ENCODE measurements at regions not wholly inside any gene's neighbourhood (a gene's known extent, or its start where the extent isn't known, plus 50 kb on each side); places are given as distances from the start of the nearest gene placed in this dataset.

- intact Hi-C loops (cut with micrococcal nuclease): no loop called here
- Histone ChIP-seq H4K20me1 (ENCODE audit: insufficient read depth, low read length) (no peaks in the 10 kb centered on the region), H3K79me1 (ENCODE audit: low read depth in 1 of 2, low read length in 2 of 2) (no peaks in the 10 kb centered on the region), H4K5ac (ENCODE audit: low read depth, low read length) (no peak overlapping the region), H2AK5ac (ENCODE audit: low read depth, low read length) (no peak overlapping the region), H3K14ac (replicated peaks; ENCODE audit: low read depth, low read length) (no peak overlapping the region), H2BK5ac (ENCODE audit: low read depth, low read length, poor library complexity, severe bottlenecking) (no peak overlapping the region), H3K27ac (ENCODE audit: insufficient read depth, low read length) (no peak overlapping the region), H2BK20ac (ENCODE audit: low read depth, low read length) (no peak overlapping the region), H4K8ac (ENCODE audit: low read depth in 2 of 2, low read length in 2 of 2) (no peak overlapping the region), H4K91ac (ENCODE audit: insufficient read depth, low read depth, low read length) (no peak overlapping the region), H2AFZ (replicated peaks; ENCODE audit: low read length, poor library complexity) (no peak overlapping the region), H3K4me1 (ENCODE audit: control insufficient read depth, insufficient read depth, low read length) (no peaks in the 10 kb centered on the region), H3K23ac (ENCODE audit: low read depth, low read length) (no peak overlapping the region), H3K56ac (ENCODE audit: extremely low read depth, insufficient read depth, low read length) (no peak overlapping the region), H3K9ac (ENCODE audit: low read depth, low read length) (no peak overlapping the region), H3K27me3 (ENCODE audit: control insufficient read depth, insufficient read depth, low read length) (peaks cover 8% of the 10 kb centered on the region), H3K9me1 (ENCODE audit: insufficient read depth, low read length) (no peaks in the 10 kb centered on the region), H3K9me3 (ENCODE audit: control insufficient read depth, insufficient read depth, low read length) (no peaks in the 10 kb centered on the region; the same call in 1 of the 2 replicates), H3K18ac (ENCODE audit: low read depth, low read length) (no peak overlapping the region), H2AK9ac (replicated peaks; ENCODE audit: low read depth, low read length, poor library complexity) (no peak overlapping the region), H3K4me2 (ENCODE audit: low read depth, low read length) (no peak overlapping the region), H2BK120ac (ENCODE audit: low read depth, low read length) (no peak overlapping the region), H3K4ac (ENCODE audit: low read depth, low read length) (no peak overlapping the region), H2BK15ac (ENCODE audit: low read depth, low read length) (no peak overlapping the region), H3K4me3 (ENCODE audit: insufficient read depth, low read depth, low read length) (no peak overlapping the region), H3K36me3 (ENCODE audit: control insufficient read depth, insufficient read depth, low read length) (no peaks in the 10 kb centered on the region)
- DNase-seq: no peak
- ChIA-PET CTCF (no interaction called here), POLR2A (ENCODE audit: unreplicated experiment) (no interaction called here)
- WGBS, 2 experiments (ENCODE audit: extremely low coverage in 2 of 2, insufficient read length in 1 of 2): 50% methylated on average over 1 of the region's 2 CpGs; no CpG with 5 or more reads in 1 of the 2 experiments
- dilution Hi-C loops (cut with HindIII; ENCODE audit: low sequenced_read_pairs, unreplicated experiment): no loop called here
- BruUV-seq (replicated peaks): no TSS peak
- TF ChIP-seq MXI1 (IDR thresholded peaks at IDR 0.05; ENCODE audit: borderline replicate concordance, low read depth, low read length) (no peak), USF2 (IDR thresholded peaks at IDR 0.05; ENCODE audit: low read depth, low read length) (no peak), CTCF (conservative IDR thresholded peaks at IDR 0.05; ENCODE audit: low read depth, low read length) (no peak), CEBPB (IDR thresholded peaks at IDR 0.05; ENCODE audit: low read depth, low read length) (no peak), RFX5 (IDR thresholded peaks at IDR 0.05; ENCODE audit: low read depth, low read length) (no peak), SMC3 (IDR thresholded peaks at IDR 0.05; ENCODE audit: low read depth, low read length) (no peak), POLR2A (IDR thresholded peaks at IDR 0.05; ENCODE audit: low read depth, low read length) (no peak), NFE2L2 (IDR thresholded peaks at IDR 0.05; ENCODE audit: low read depth, low read length) (no peak), RAD21 (IDR thresholded peaks at IDR 0.05; ENCODE audit: low read length) (no peak), BHLHE40 (IDR thresholded peaks at IDR 0.05; ENCODE audit: low read depth, low read length) (no peak)
- no peak for ATAC-seq (ENCODE audit: low read depth)
- in situ Hi-C loops (cut with MboI; ENCODE audit: low sequenced_read_pairs): no loop called here
Measured at GRCh38 chrX:39227371-39227770, 426.1 kb downstream of the MID1IP1 start.

Data from IMR-90 (cell line).